HepG2 (cell line): ENCODE measurements at regions not wholly inside any gene's neighbourhood (a gene's known extent, or its start where the extent isn't known, plus 50 kb on each side); places are given as distances from the start of the nearest gene placed in this dataset.

Source experiments
- ATAC-seq: fragments of 200-7000 bp; cut with Tn5 transposase; 3 replicates; pipeline ENCODE4 v1.9.1; 2020; ENCODE audit warnings: mild to moderate bottlenecking, moderate library complexity
- BruUV-seq: library from RNA; stranded (reverse); fragments of 400-500 nt; replicated peaks from 2 replicates; lab custom pipeline; 2021; lab: Mats Ljungman, UMichigan
- CTCF ChIA-PET: fragments of 300-600 bp; formaldehyde crosslinking; extraction: SDS; loops from one replicate; lab custom pipeline; 2021; ENCODE audit warnings: low total read pairs, inconsistent platforms, low intra/inter-chr PET ratio; lab: Yijun Ruan, JAX
- POLR2A ChIA-PET: fragments of 350-600 bp; sonication (Branson Sonifier 250); formaldehyde crosslinking; loops from one replicate; lab custom pipeline; 2020; ENCODE audit warnings: antibody characterized with exemption, inconsistent platforms; lab: Yijun Ruan, JAX
- DNase-seq: peaks from one replicate; pipeline ENCODE4 v3.0.0-alpha.2; 2015; ENCODE audit warnings: low spot score
- FAIRE-seq: peaks from 3 replicates; lab custom pipeline; 2011; peaks lifted over from hg19 to GRCh38; lab: Jason Lieb, UNC
- H2AFZ ChIP-seq: one replicate; pipeline ENCODE4 v1.6.1; 2011; ENCODE audit warnings: low read length, inconsistent platforms
- H3K27ac ChIP-seq: fragments of 300-600 bp; 3 replicates; pipeline ENCODE4 v1.8.0; 2011; ENCODE audit warnings: mixed run types, mild to moderate bottlenecking, mixed read lengths, low read length, inconsistent platforms; ENCODE audit not compliant: insufficient read depth; ENCODE audit errors: extremely low read length
- H3K27me3 ChIP-seq, 2 experiments: fragments of 200-600 bp in 1 of 2; 2 replicates in 1 of 2; 3 replicates in 1 of 2; pipeline versions ENCODE4 v1.6.0 to v1.8.0; 2011; ENCODE audit warnings: low read length in 2 of 2, mild to moderate bottlenecking in 2 of 2, moderate library complexity in 2 of 2, inconsistent platforms in 1 of 2; ENCODE audit not compliant: insufficient read depth in 2 of 2, control insufficient read depth in 1 of 2
- H3K36me3 ChIP-seq, 2 experiments: fragments of 200-600 bp in 1 of 2; replicated peaks in 1 of 2; 2 replicates in 1 of 2; 3 replicates in 1 of 2; pipeline versions ENCODE4 v1.5.1 to v1.8.0; 2011; ENCODE audit warnings: low read length in 2 of 2, inconsistent platforms in 1 of 2; ENCODE audit not compliant: insufficient read depth in 2 of 2, control insufficient read depth in 1 of 2
- H3K4me1 ChIP-seq: 2 replicates; pipeline ENCODE4 v1.5.1; 2012; ENCODE audit warnings: low read length, inconsistent platforms; ENCODE audit not compliant: insufficient read depth
- H3K4me2 ChIP-seq: 2 replicates; pipeline ENCODE4 v1.6.0; 2011; ENCODE audit warnings: low read depth, low read length, inconsistent platforms
- H3K4me3 ChIP-seq, 3 experiments: fragments of 200-600 bp in 1 of 3; sonication (generic), shearing (Covaris generic) in 1 of 3; replicated peaks in 1 of 3; 2 replicates each; pipeline ENCODE4 v1.5.1; 2011 to 2016; ENCODE audit warnings: low read length in 3 of 3, inconsistent platforms in 2 of 3, low read depth in 2 of 3, mild to moderate bottlenecking in 2 of 3, control low read depth in 1 of 3, mixed read lengths in 1 of 3; ENCODE audit not compliant: insufficient read depth in 1 of 3
- H3K79me2 ChIP-seq: one replicate; pipeline ENCODE4 v1.6.1; 2011; ENCODE audit warnings: low read length, inconsistent platforms; ENCODE audit not compliant: insufficient read depth
- H3K9ac ChIP-seq: 2 replicates; pipeline ENCODE4 v1.6.0; 2011; ENCODE audit warnings: mild to moderate bottlenecking, low read depth, low read length, inconsistent platforms; ENCODE audit not compliant: insufficient read depth
- H3K9me3 ChIP-seq: 2 replicates; pipeline ENCODE4 v1.5.1; 2012; ENCODE audit warnings: mild to moderate bottlenecking, low read length
- H4K20me1 ChIP-seq: 2 replicates; pipeline ENCODE4 v1.6.0; 2011; ENCODE audit warnings: inconsistent platforms, mild to moderate bottlenecking, low read length, moderate library complexity; ENCODE audit not compliant: insufficient read depth
- CC2D1A ChIP-seq: sonication (generic); formaldehyde crosslinking; IDR thresholded peaks from 2 replicates; pipeline ENCODE4 v1.8.1; 2023; ENCODE audit warnings: mild to moderate bottlenecking, missing genetic modification reagents
- GLMP ChIP-seq: sonication (generic); formaldehyde crosslinking; IDR thresholded peaks from 2 replicates; pipeline ENCODE4 v1.9.0; 2021; ENCODE audit warnings: missing genetic modification reagents, mild to moderate bottlenecking, borderline replicate concordance
- HDAC2 ChIP-seq: sonication (generic); formaldehyde crosslinking; IDR thresholded peaks from 2 replicates; pipeline ENCODE4 v1.4.0; 2020; ENCODE audit warnings: missing genetic modification reagents
- IKZF5 ChIP-seq: IDR thresholded peaks from 2 replicates; pipeline ENCODE4 v1.6.1; 2018; ENCODE audit warnings: missing genetic modification reagents, mild to moderate bottlenecking, missing compliant biosample characterization
- KMT2B ChIP-seq: IDR thresholded peaks from 2 replicates; pipeline ENCODE4 v1.6.1; 2016; ENCODE audit warnings: missing genetic modification reagents, missing compliant biosample characterization
- MTA3 ChIP-seq: sonication (generic); formaldehyde crosslinking; IDR thresholded peaks from 2 replicates; pipeline ENCODE4 v1.4.0; 2020; ENCODE audit warnings: missing genetic modification reagents
- PCBP1 ChIP-seq: fragments of 200-400 bp; formaldehyde crosslinking; IDR thresholded peaks from 2 replicates; pipeline ENCODE4 v1.6.1; 2017; ENCODE audit warnings: mild to moderate bottlenecking, low read depth, low read length, borderline replicate concordance
- PITX1 ChIP-seq: sonication (generic); formaldehyde crosslinking; IDR thresholded peaks from 2 replicates; pipeline ENCODE4 v1.5.1; 2020; ENCODE audit warnings: mild to moderate bottlenecking, missing genetic modification reagents
- TBL1XR1 ChIP-seq: fragments of 150-350 bp; IDR thresholded peaks from 2 replicates; pipeline ENCODE4 v1.6.1; 2014; ENCODE audit warnings: borderline replicate concordance, low read length; ENCODE audit not compliant: partially characterized antibody
- THAP8 ChIP-seq: sonication (generic); formaldehyde crosslinking; IDR thresholded peaks from 2 replicates; pipeline ENCODE4 v1.5.1; 2020; ENCODE audit warnings: missing genetic modification reagents, mild to moderate bottlenecking, borderline replicate concordance
- ZNF281 ChIP-seq: sonication (generic); formaldehyde crosslinking; IDR thresholded peaks from 2 replicates; pipeline ENCODE4 v1.4.0; 2020; ENCODE audit warnings: missing genetic modification reagents, borderline replicate concordance
- ZNF737 ChIP-seq: sonication (generic); formaldehyde crosslinking; IDR thresholded peaks from 2 replicates; pipeline ENCODE4 v1.5.0; 2020; ENCODE audit warnings: missing genetic modification reagents, mild to moderate bottlenecking, borderline replicate concordance
- ZNF879 ChIP-seq: sonication (generic); formaldehyde crosslinking; IDR thresholded peaks from 2 replicates; pipeline ENCODE4 v1.8.1; 2023; ENCODE audit warnings: missing genetic modification reagents
- WGBS: methylation state at CpG from one replicate; pipeline ENCODE4 v1.1.6; 2017; ENCODE audit warnings: low lambda C conversion rate; 5-methylcytosine and 5-hydroxymethylcytosine counted together
- in situ Hi-C: cut with HindIII; loops from 2 replicates; pipeline ENCODE4 v1.10.0; 2017; ENCODE audit warnings: low pct_unique_long_range_greater_than_20kb; ENCODE audit not compliant: extremely low pct_ligation_motif_present
- intact Hi-C: fragments of 100-400 bp; cut with micrococcal nuclease; formaldehyde crosslinking; loops from one replicate; pipeline ENCODE4 v1.10.0; 2022; ENCODE audit not compliant: unreplicated experiment

GRCh38 chr4:125229596-125230058 lies 85.1 kb upstream of the FAT4 start:
- no TSS peak for BruUV-seq
- ChIA-PET CTCF (no interaction called here), POLR2A (no interaction called here)
- DNase-seq (no peak), ATAC-seq (no peak), FAIRE-seq (no peak)
- intact Hi-C loops (no loop called here), in situ Hi-C loops (loop anchor here (25.0 kb wide), 1 partner anchor 892 kb away; no protein-coding TSS in a partner anchor)
- Histone ChIP-seq H3K27me3 (no peaks in the 10 kb centered on the region; a peak in 1 of 5 replicates), H3K9me3 (no peaks in the 10 kb centered on the region), H3K4me2 (no peak overlapping the region), H3K4me3 (no peak overlapping the region), H3K27ac (no peak overlapping the region), H3K9ac (no peak overlapping the region), H3K4me1 (no peaks in the 10 kb centered on the region), H4K20me1 (no peaks in the 10 kb centered on the region), H2AFZ (no peak overlapping the region), H3K79me2 (no peaks in the 10 kb centered on the region), H3K36me3 (no peaks in the 10 kb centered on the region)
- TF ChIP-seq HDAC2 (CRISPR knock-in tag): no peak
- no peak for TF ChIP-seq TBL1XR1
- 82% methylated on average over 11 of the region's 35 CpGs for WGBS

GRCh38 chr4:125225806-125226205 lies 88.9 kb upstream of the FAT4 start:
- no peaks in the 10 kb centered on the region for H3K4me1 ChIP-seq
- no peaks in the 10 kb centered on the region; a peak in 2 of 5 replicates for H3K27me3 ChIP-seq
- CTCF ChIA-PET: no interaction called here
- H2AFZ ChIP-seq: no peak overlapping the region
- no peaks in the 10 kb centered on the region for H3K79me2 ChIP-seq
- H3K4me2 ChIP-seq: no peak overlapping the region
- in situ Hi-C loops: loop anchor here (25.0 kb wide), 1 partner anchor 889 kb away; no protein-coding TSS in a partner anchor
- WGBS: 0% methylated on average over 2 of the region's 2 CpGs
- H3K27ac ChIP-seq: no peak overlapping the region
- DNase-seq: no peak
- H3K36me3 ChIP-seq: no peaks in the 10 kb centered on the region
- no TSS peak for BruUV-seq
- ATAC-seq: no peak
- no peaks in the 10 kb centered on the region for H3K9me3 ChIP-seq
- H3K9ac ChIP-seq: no peak overlapping the region
- no peak overlapping the region for H3K4me3 ChIP-seq
- intact Hi-C loops: no loop called here
- POLR2A ChIA-PET: no interaction called here
- FAIRE-seq: no peak
- no peaks in the 10 kb centered on the region for H4K20me1 ChIP-seq
- TF ChIP-seq ZNF281 (CRISPR knock-in tag) (no peak), GLMP (CRISPR knock-in tag) (no peak), PCBP1 (no peak), MTA3 (no peak), ZNF737 (no peak), ZNF879 (CRISPR knock-in tag) (no peak), CC2D1A (no peak), KMT2B (no peak), THAP8 (CRISPR knock-in tag) (no peak), PITX1 (CRISPR knock-in tag) (no peak), IKZF5 (CRISPR knock-in tag) (no peak)
